H9 (cell line): ENCODE measurements at regions not wholly inside any gene's neighbourhood (a gene's known extent, or its start where the extent isn't known, plus 50 kb on each side); places are given as distances from the start of the nearest gene placed in this dataset.

Experiments used
- DNase-seq: peaks from one replicate; pipeline ENCODE4 v3.0.0-alpha.2; 2017
- H2AFZ ChIP-seq: one replicate; pipeline ENCODE4 v1.6.1; 2013; ENCODE audit warnings: mild to moderate bottlenecking, low read length, control low read depth, moderate library complexity
- H2AK5ac ChIP-seq: 2 replicates; pipeline ENCODE4 v1.6.1; 2013; ENCODE audit warnings: low read length, control low read depth, mixed read lengths; ENCODE audit not compliant: insufficient read length
- H2BK120ac ChIP-seq: one replicate; pipeline ENCODE4 v1.6.1; 2013; ENCODE audit warnings: low read depth, mild to moderate bottlenecking, low read length, control low read depth, inconsistent platforms; ENCODE audit not compliant: poor library complexity, severe bottlenecking
- H2BK12ac ChIP-seq: 2 replicates; pipeline ENCODE4 v1.6.1; 2013; ENCODE audit warnings: low read length, control low read depth, mixed read lengths, low read depth; ENCODE audit not compliant: insufficient read length
- H2BK15ac ChIP-seq: 2 replicates; pipeline ENCODE4 v1.6.1; 2013; ENCODE audit warnings: low read depth, low read length, control low read depth
- H2BK20ac ChIP-seq: one replicate; pipeline ENCODE4 v1.6.1; 2013; ENCODE audit warnings: low read depth, mild to moderate bottlenecking, low read length, control low read depth, inconsistent platforms; ENCODE audit not compliant: poor library complexity, severe bottlenecking
- H2BK5ac ChIP-seq: 2 replicates; pipeline ENCODE4 v1.6.1; 2013; ENCODE audit warnings: low read length, control low read depth, mixed read lengths; ENCODE audit not compliant: insufficient read length
- H3K14ac ChIP-seq: 2 replicates; pipeline ENCODE4 v1.6.1; 2013; ENCODE audit warnings: low read length, control low read depth; ENCODE audit not compliant: insufficient read depth
- H3K18ac ChIP-seq: 2 replicates; pipeline ENCODE4 v1.6.1; 2013; ENCODE audit warnings: low read depth, mild to moderate bottlenecking, mixed read lengths, low read length, control low read depth; ENCODE audit not compliant: insufficient read length
- H3K23ac ChIP-seq: 2 replicates; pipeline ENCODE4 v1.6.1; 2013; ENCODE audit warnings: low read length, control low read depth, mixed read lengths, low read depth; ENCODE audit not compliant: insufficient read length
- H3K23me2 ChIP-seq: 2 replicates; pipeline ENCODE4 v1.6.1; 2013; ENCODE audit warnings: low read depth, mild to moderate bottlenecking, mixed read lengths, low read length, control low read depth; ENCODE audit not compliant: insufficient read length, poor library complexity, severe bottlenecking
- H3K27ac ChIP-seq: 2 replicates; pipeline ENCODE4 v1.5.1; 2013; ENCODE audit warnings: low read length, control low read depth, mixed read lengths, low read depth; ENCODE audit not compliant: insufficient read length
- H3K27me3 ChIP-seq: 2 replicates; pipeline ENCODE4 v1.6.1; 2013; ENCODE audit warnings: low read length, control low read depth, inconsistent platforms; ENCODE audit not compliant: insufficient read depth
- H3K4ac ChIP-seq: 2 replicates; pipeline ENCODE4 v1.6.1; 2013; ENCODE audit warnings: low read depth, mild to moderate bottlenecking, control low read depth, inconsistent platforms, low read length, moderate library complexity
- H3K4me1 ChIP-seq: 2 replicates; pipeline ENCODE4 v1.6.1; 2013; ENCODE audit warnings: low read length, control low read depth, inconsistent platforms; ENCODE audit not compliant: insufficient read depth
- H3K4me2 ChIP-seq: 2 replicates; pipeline ENCODE4 v1.6.1; 2013; ENCODE audit warnings: low read length, control low read depth, mixed read lengths; ENCODE audit not compliant: insufficient read length, insufficient read depth
- H3K56ac ChIP-seq: 2 replicates; pipeline ENCODE4 v1.6.1; 2013; ENCODE audit warnings: low read depth, mild to moderate bottlenecking, mixed read lengths, low read length, control low read depth; ENCODE audit not compliant: insufficient read length
- H3K79me1 ChIP-seq: 2 replicates; pipeline ENCODE4 v1.6.1; 2013; ENCODE audit warnings: low read depth, mild to moderate bottlenecking, moderate library complexity, low read length, control low read depth, inconsistent platforms; ENCODE audit not compliant: insufficient read depth, poor library complexity, severe bottlenecking
- H3K79me2 ChIP-seq: 2 replicates; pipeline ENCODE4 v1.6.1; 2013; ENCODE audit warnings: low read length, control low read depth, inconsistent platforms; ENCODE audit not compliant: insufficient read depth
- H3K9ac ChIP-seq: 2 replicates; pipeline ENCODE4 v1.6.1; 2013; ENCODE audit warnings: low read length, control low read depth, mixed read lengths; ENCODE audit not compliant: insufficient read length; ENCODE audit errors: extremely low read depth
- H3K9me3 ChIP-seq: one replicate; pipeline ENCODE4 v1.6.1; 2013; ENCODE audit warnings: low read depth, low read length, inconsistent platforms; ENCODE audit not compliant: control insufficient read depth
- H3T11ph ChIP-seq: one replicate; pipeline ENCODE4 v1.6.1; 2013; ENCODE audit warnings: mild to moderate bottlenecking, low read length, control low read depth, inconsistent platforms
- H4K20me1 ChIP-seq: one replicate; pipeline ENCODE4 v1.6.1; 2013; ENCODE audit not compliant: control insufficient read depth, insufficient read length, insufficient read depth
- H4K5ac ChIP-seq: 2 replicates; pipeline ENCODE4 v1.6.1; 2013; ENCODE audit warnings: low read depth, mild to moderate bottlenecking, mixed read lengths, low read length, control low read depth; ENCODE audit not compliant: insufficient read length
- H4K8ac ChIP-seq: replicated peaks from 2 replicates; pipeline ENCODE4 v1.6.1; 2013; ENCODE audit warnings: low read length, control low read depth, mixed read lengths, low read depth; ENCODE audit not compliant: insufficient read length
- H4K91ac ChIP-seq: 2 replicates; pipeline ENCODE4 v1.6.1; 2013; ENCODE audit warnings: low read depth, mild to moderate bottlenecking, moderate library complexity, mixed read lengths, low read length, control low read depth; ENCODE audit not compliant: insufficient read length
- H3K27ac Mint-ChIP-seq, 3 experiments: 2 replicates in 2 of 3; 3 replicates in 1 of 3; pipeline ENCODE4 v1.8.0; 2020 to 2021; ENCODE audit warnings: mixed read lengths in 3 of 3, mild to moderate bottlenecking in 1 of 3, moderate library complexity in 1 of 3
- H3K27me3 Mint-ChIP-seq: 2 replicates; pipeline ENCODE4 v1.8.0; 2021; ENCODE audit warnings: low read depth, mild to moderate bottlenecking, moderate library complexity, mixed read lengths
- H3K36me3 Mint-ChIP-seq, 3 experiments: 2 replicates in 2 of 3; 3 replicates in 1 of 3; pipeline ENCODE4 v1.8.0; 2020 to 2021; ENCODE audit warnings: low read depth in 3 of 3, mixed read lengths in 3 of 3; ENCODE audit not compliant: insufficient read depth in 1 of 3
- H3K4me1 Mint-ChIP-seq, 2 experiments: 2 replicates each; pipeline ENCODE4 v1.8.0; 2020; ENCODE audit warnings: mixed read lengths in 2 of 2
- H3K4me3 Mint-ChIP-seq, 2 experiments: 2 replicates in 1 of 2; 3 replicates in 1 of 2; pipeline ENCODE4 v1.8.0; 2020 to 2021; ENCODE audit warnings: mild to moderate bottlenecking in 2 of 2, mixed read lengths in 2 of 2, moderate library complexity in 1 of 2
- H3K9me3 Mint-ChIP-seq, 2 experiments: 2 replicates in 1 of 2; 3 replicates in 1 of 2; pipeline ENCODE4 v1.8.0; 2020; ENCODE audit warnings: mild to moderate bottlenecking in 2 of 2, mixed read lengths in 2 of 2, moderate library complexity in 1 of 2
- WGBS: extraction: QIAGEN DNeasy Blood & Tissue Kit; methylation state at CpG from one replicate; pipeline ENCODE4 v1.1.7; 2013; ENCODE audit warnings: missing lambda C conversion rate, low lambda C conversion rate, mixed read lengths; ENCODE audit not compliant: insufficient read length; ENCODE audit errors: extremely low coverage; 5-methylcytosine and 5-hydroxymethylcytosine counted together
- TF ChIP-seq, protein P1 (sequence below): fragments of 200-600 bp; sonication (generic); conservative IDR thresholded peaks from 3 replicates; pipeline ENCODE4 v1.8.0; 2021; ENCODE audit warnings: antibody characterized with exemption, mild to moderate bottlenecking

DNA sequence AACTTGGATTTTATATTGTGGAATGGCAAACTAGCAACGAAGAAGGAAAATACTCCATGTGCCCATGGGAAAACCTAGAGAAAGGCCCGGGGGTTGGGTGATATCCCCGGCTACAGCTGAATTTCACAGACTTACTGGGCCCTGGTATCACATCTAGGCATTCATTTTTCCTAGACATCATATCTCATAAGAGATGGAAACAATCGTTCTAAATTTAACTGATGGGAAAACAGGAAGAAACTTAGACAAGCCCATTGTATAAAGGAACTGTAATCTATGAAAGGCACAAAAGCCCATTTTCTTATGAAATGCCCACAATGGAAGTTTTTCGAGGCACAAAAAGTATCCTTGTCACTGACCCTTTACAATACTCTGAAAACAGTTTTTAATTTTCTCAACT is 407.9 kb upstream of the LYPLAL1 start:
- Histone ChIP-seq H4K8ac (no peak overlapping the region), H2BK12ac (no peak overlapping the region), H3K9ac (no peak overlapping the region), H2BK15ac (no peak overlapping the region), H2AK5ac (no peak overlapping the region), H3K23me2 (no peaks in the 10 kb centered on the region), H3K56ac (no peak overlapping the region), H4K20me1 (no peaks in the 10 kb centered on the region), H3K18ac (no peak overlapping the region), H3K27me3 (no peaks in the 10 kb centered on the region), H3K79me1 (no peaks in the 10 kb centered on the region), H3K4me1 (no peaks in the 10 kb centered on the region), H3K27ac (no peak overlapping the region), H3K79me2 (no peaks in the 10 kb centered on the region), H3K23ac (no peak overlapping the region), H4K5ac (no peak overlapping the region), H4K91ac (no peak overlapping the region), H2AFZ (no peak overlapping the region), H3K14ac (no peak overlapping the region), H2BK120ac (no peak overlapping the region), H2BK5ac (no peak overlapping the region), H2BK20ac (no peak overlapping the region), H3K4ac (no peak overlapping the region), H3K4me2 (no peak overlapping the region), H3K9me3 (no peaks in the 10 kb centered on the region), H3T11ph (no peak overlapping the region)
- H3K27me3 Mint-ChIP-seq, result no peaks in the 10 kb centered on the region
- H3K4me3 Mint-ChIP-seq, result no peak overlapping the region
- no peaks in the 10 kb centered on the region for H3K9me3 Mint-ChIP-seq
- no peaks in the 10 kb centered on the region for H3K4me1 Mint-ChIP-seq
- H3K27ac Mint-ChIP-seq, result no peak overlapping the region
- WGBS, result no CpG with 5 or more reads among the region's 5 CpGs
- DNase-seq, result no peak
- no peaks in the 10 kb centered on the region for H3K36me3 Mint-ChIP-seq
- TF ChIP-seq, protein P1, sequence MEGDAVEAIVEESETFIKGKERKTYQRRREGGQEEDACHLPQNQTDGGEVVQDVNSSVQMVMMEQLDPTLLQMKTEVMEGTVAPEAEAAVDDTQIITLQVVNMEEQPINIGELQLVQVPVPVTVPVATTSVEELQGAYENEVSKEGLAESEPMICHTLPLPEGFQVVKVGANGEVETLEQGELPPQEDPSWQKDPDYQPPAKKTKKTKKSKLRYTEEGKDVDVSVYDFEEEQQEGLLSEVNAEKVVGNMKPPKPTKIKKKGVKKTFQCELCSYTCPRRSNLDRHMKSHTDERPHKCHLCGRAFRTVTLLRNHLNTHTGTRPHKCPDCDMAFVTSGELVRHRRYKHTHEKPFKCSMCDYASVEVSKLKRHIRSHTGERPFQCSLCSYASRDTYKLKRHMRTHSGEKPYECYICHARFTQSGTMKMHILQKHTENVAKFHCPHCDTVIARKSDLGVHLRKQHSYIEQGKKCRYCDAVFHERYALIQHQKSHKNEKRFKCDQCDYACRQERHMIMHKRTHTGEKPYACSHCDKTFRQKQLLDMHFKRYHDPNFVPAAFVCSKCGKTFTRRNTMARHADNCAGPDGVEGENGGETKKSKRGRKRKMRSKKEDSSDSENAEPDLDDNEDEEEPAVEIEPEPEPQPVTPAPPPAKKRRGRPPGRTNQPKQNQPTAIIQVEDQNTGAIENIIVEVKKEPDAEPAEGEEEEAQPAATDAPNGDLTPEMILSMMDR, result no peak
